K562 (cell line): ENCODE measurements at regions not wholly inside any gene's neighbourhood (a gene's known extent, or its start where the extent isn't known, plus 50 kb on each side); places are given as distances from the start of the nearest gene placed in this dataset.
A peak's percentile ranks its signal among the peaks of the same experiment; 100 is the strongest.

Source experiments
- BACH1 ChIP-seq: fragments of 200-800 bp; sonication (Bioruptor generic); IDR thresholded peaks from 2 replicates; pipeline ENCODE4 v1.6.1; 2016; ENCODE audit warnings: missing genetic modification characterization, missing compliant biosample characterization
- CCNT2 ChIP-seq: IDR thresholded peaks from 2 replicates; pipeline ENCODE4 v1.6.1; 2011; ENCODE audit warnings: borderline replicate concordance, low read depth, mild to moderate bottlenecking, moderate library complexity, mixed read lengths, low read length; ENCODE audit not compliant: insufficient read length; ENCODE audit errors: extremely low read depth
- CEBPG ChIP-seq, 3 experiments: fragments of 200-800 bp in 1 of 3; sonication (Bioruptor generic) in 1 of 3; sonication (generic) in 1 of 3; formaldehyde crosslinking in 1 of 3; IDR thresholded peaks in 2 of 3; conservative IDR thresholded peaks in 1 of 3; 2 replicates each; pipeline versions ENCODE4 v1.6.1 to v1.8.0; 2016 to 2022; ENCODE audit warnings: missing compliant biosample characterization in 2 of 3, missing genetic modification characterization in 2 of 3, mild to moderate bottlenecking in 1 of 3, missing genetic modification reagents in 1 of 3
- FOXJ3 ChIP-seq: sonication (generic); formaldehyde crosslinking; IDR thresholded peaks from 2 replicates; pipeline ENCODE4 v1.4.0; 2020; ENCODE audit warnings: mild to moderate bottlenecking, missing genetic modification reagents
- MYBL2 ChIP-seq, 2 experiments: fragments of 450-650 bp in 1 of 2; sonication (generic) in 1 of 2; formaldehyde crosslinking in 1 of 2; IDR thresholded peaks; 2 replicates each; pipeline versions ENCODE4 v1.6.1 to v1.8.1; 2017 to 2022; ENCODE audit warnings: borderline replicate concordance in 1 of 2, inconsistent platforms in 1 of 2, low read depth in 1 of 2, mild to moderate bottlenecking in 1 of 2, missing genetic modification reagents in 1 of 2, moderate library complexity in 1 of 2
- NR2C2 ChIP-seq, 2 experiments: fragments of 200-800 bp in 1 of 2; sonication (Bioruptor generic) in 1 of 2; sonication (generic) in 1 of 2; formaldehyde crosslinking in 1 of 2; IDR thresholded peaks; 2 replicates each; pipeline versions ENCODE4 v1.6.1 to v1.8.0; 2016 to 2022; ENCODE audit warnings: mild to moderate bottlenecking in 1 of 2, missing compliant biosample characterization in 1 of 2, missing genetic modification characterization in 1 of 2, missing genetic modification reagents in 1 of 2
- RFX1 ChIP-seq: fragments of 450-650 bp; IDR thresholded peaks from 2 replicates; pipeline ENCODE4 v1.6.1; 2016; ENCODE audit warnings: mild to moderate bottlenecking, moderate library complexity
- THRB ChIP-seq: fragments of 450-650 bp; formaldehyde crosslinking; conservative IDR thresholded peaks from 2 replicates; pipeline ENCODE4 v1.4.0; 2022; ENCODE audit warnings: mild to moderate bottlenecking, missing genetic modification characterization
- ZBTB12 ChIP-seq: fragments of 250-450 bp; sonication (Bioruptor Pico); IDR thresholded peaks from 2 replicates; pipeline ENCODE4 v1.4.0; 2020
- ZBTB8A ChIP-seq: fragments of 450-650 bp; IDR thresholded peaks from 2 replicates; pipeline ENCODE4 v1.6.1; 2018; ENCODE audit warnings: mild to moderate bottlenecking, moderate library complexity; ENCODE audit not compliant: partially characterized antibody
- TF ChIP-seq, protein P1 (sequence below): fragments of 200-800 bp; sonication (Bioruptor generic); IDR thresholded peaks from 2 replicates; pipeline ENCODE4 v1.6.1; 2017; ENCODE audit warnings: missing genetic modification characterization, missing compliant biosample characterization

- TF ChIP-seq RFX1 (no peak), ZBTB12 (CRISPR knock-in tag) (no peak), MYBL2 (IDR thresholded peaks at IDR 0.05; ENCODE audit: low read depth) (0 out of 2 replicates have a peak, but pooled peaks have one; percentile 4), MYBL2 (CRISPR knock-in tag; IDR thresholded peaks at IDR 0.05; ENCODE audit: borderline replicate concordance) (no peak), BACH1 (tag) (no peak), ZBTB8A (no peak), NR2C2 (CRISPR knock-in tag; IDR thresholded peaks at IDR 0.05) (no peak), NR2C2 (tag; IDR thresholded peaks at IDR 0.05) (peak; percentile 47; the same call in 1 of the 2 replicates), FOXJ3 (CRISPR knock-in tag) (no peak), CCNT2 (peak; percentile 10), THRB (no peak), CEBPG (CRISPR knock-in tag; IDR thresholded peaks at IDR 0.05) (no peak), CEBPG (tag; conservative IDR thresholded peaks at IDR 0.05 in 1 of 2, IDR thresholded peaks at IDR 0.05 in 1 of 2) (no peak)
- TF ChIP-seq, protein P1, sequence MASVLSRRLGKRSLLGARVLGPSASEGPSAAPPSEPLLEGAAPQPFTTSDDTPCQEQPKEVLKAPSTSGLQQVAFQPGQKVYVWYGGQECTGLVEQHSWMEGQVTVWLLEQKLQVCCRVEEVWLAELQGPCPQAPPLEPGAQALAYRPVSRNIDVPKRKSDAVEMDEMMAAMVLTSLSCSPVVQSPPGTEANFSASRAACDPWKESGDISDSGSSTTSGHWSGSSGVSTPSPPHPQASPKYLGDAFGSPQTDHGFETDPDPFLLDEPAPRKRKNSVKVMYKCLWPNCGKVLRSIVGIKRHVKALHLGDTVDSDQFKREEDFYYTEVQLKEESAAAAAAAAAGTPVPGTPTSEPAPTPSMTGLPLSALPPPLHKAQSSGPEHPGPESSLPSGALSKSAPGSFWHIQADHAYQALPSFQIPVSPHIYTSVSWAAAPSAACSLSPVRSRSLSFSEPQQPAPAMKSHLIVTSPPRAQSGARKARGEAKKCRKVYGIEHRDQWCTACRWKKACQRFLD (CRISPR knock-in tag), result no peak
These were observed 136.3 kb downstream of the CCDC71L start (continued) for GRCh38 chr7:106524690-106525059.
